ENCODE measurements at regions not wholly inside any gene's neighbourhood (a gene's known extent, or its start where the extent isn't known, plus 50 kb on each side); places are given as distances from the start of the nearest gene placed in this dataset.
"Not testable (repeated sequence)": the region's sequence is repeated elsewhere in the genome, so short reads cannot be mapped to it uniquely, and the experiment has no call there.

- FAIRE-seq; H3K4me2 ChIP-seq (ENCODE audit: low read depth, low read length); H3K27ac ChIP-seq (ENCODE audit: extremely low read length, insufficient read depth, low read length); H3K9ac ChIP-seq (ENCODE audit: insufficient read depth, low read depth, low read length); H3K36me3 ChIP-seq (replicated peaks in 1 of 2; ENCODE audit: control insufficient read depth in 1 of 2, insufficient read depth in 2 of 2, low read length in 2 of 2); H3K27me3 ChIP-seq (ENCODE audit: control insufficient read depth in 1 of 2, insufficient read depth in 2 of 2, low read length in 2 of 2); H2AFZ ChIP-seq (ENCODE audit: low read length); intact Hi-C loops (cut with micrococcal nuclease; ENCODE audit: unreplicated experiment); H4K20me1 ChIP-seq (ENCODE audit: insufficient read depth, low read length); DNase-seq (ENCODE audit: low spot score); CTCF ChIA-PET (ENCODE audit: low intra/inter-chr PET ratio, low total read pairs); H3K9me3 ChIP-seq (ENCODE audit: low read length); BruUV-seq (replicated peaks); POLR2A ChIA-PET; H3K4me1 ChIP-seq (ENCODE audit: insufficient read depth, low read length); H3K4me3 ChIP-seq (replicated peaks in 1 of 3; ENCODE audit: insufficient read depth in 1 of 3, low read depth in 2 of 3, low read length in 3 of 3); H3K79me2 ChIP-seq (ENCODE audit: insufficient read depth, low read length); ATAC-seq; in situ Hi-C loops (cut with HindIII; ENCODE audit: extremely low pct_ligation_motif_present, low pct_unique_long_range_greater_than_20kb); TF ChIP-seq NONO (CRISPR knock-in tag; conservative IDR thresholded peaks at IDR 0.05): not testable (repeated sequence)
- WGBS (ENCODE audit: low lambda C conversion rate) = 13% methylated on average over 10 of the region's 10 CpGs
- TF ChIP-seq NONO (IDR thresholded peaks at IDR 0.05) (0 out of 2 replicates have a peak, but pooled peaks have one; percentile 79), TRIM22 (IDR thresholded peaks at IDR 0.05) (peak; percentile 42; the same call in 1 of the 2 replicates), PLRG1 (conservative IDR thresholded peaks at IDR 0.05) (0 out of 2 replicates have a peak, but pooled peaks have one; percentile 81)
These were observed 525.3 kb downstream of the CWH43 start for GRCh38 chr4:49511353-49511752.

GRCh38 chr4:49511881-49512491 lies 525.9 kb downstream of the CWH43 start:
- H3K27ac ChIP-seq (ENCODE audit: extremely low read length, insufficient read depth, low read length); FAIRE-seq; BruUV-seq (replicated peaks); in situ Hi-C loops (cut with HindIII; ENCODE audit: extremely low pct_ligation_motif_present, low pct_unique_long_range_greater_than_20kb); ATAC-seq; H3K9me3 ChIP-seq (ENCODE audit: low read length); H3K79me2 ChIP-seq (ENCODE audit: insufficient read depth, low read length); intact Hi-C loops (cut with micrococcal nuclease; ENCODE audit: unreplicated experiment); POLR2A ChIA-PET; CTCF ChIA-PET (ENCODE audit: low intra/inter-chr PET ratio, low total read pairs); H3K4me1 ChIP-seq (ENCODE audit: insufficient read depth, low read length); H3K36me3 ChIP-seq (replicated peaks in 1 of 2; ENCODE audit: control insufficient read depth in 1 of 2, insufficient read depth in 2 of 2, low read length in 2 of 2); H3K4me2 ChIP-seq (ENCODE audit: low read depth, low read length); H3K9ac ChIP-seq (ENCODE audit: insufficient read depth, low read depth, low read length); H2AFZ ChIP-seq (ENCODE audit: low read length); H4K20me1 ChIP-seq (ENCODE audit: insufficient read depth, low read length); DNase-seq (ENCODE audit: low spot score); H3K27me3 ChIP-seq (ENCODE audit: control insufficient read depth in 1 of 2, insufficient read depth in 2 of 2, low read length in 2 of 2); H3K4me3 ChIP-seq (replicated peaks in 1 of 3; ENCODE audit: insufficient read depth in 1 of 3, low read depth in 2 of 3, low read length in 3 of 3): not testable (repeated sequence)
- WGBS (ENCODE audit: low lambda C conversion rate) = 43% methylated on average over 13 of the region's 13 CpGs

Measured in HepG2 (cell line).